Subcutaneous abdominal adipose tissue (tissue), 5 donors: ENCODE measurements at regions not wholly inside any gene's neighbourhood (a gene's known extent, or its start where the extent isn't known, plus 50 kb on each side); places are given as distances from the start of the nearest gene placed in this dataset.

Experiments
- H3K27ac ChIP-seq: one replicate; pipeline ENCODE4 v1.7.0; 2013; ENCODE audit warnings: low read depth, mild to moderate bottlenecking, inconsistent platforms, low read length, moderate library complexity
- H3K27me3 ChIP-seq, 5 donors: one replicate each; pipeline ENCODE4 v1.7.0; 2013; ENCODE audit warnings: low read length in 5 of 5, inconsistent platforms in 1 of 5; ENCODE audit not compliant: control insufficient read depth in 5 of 5, insufficient read depth in 4 of 5
- H3K36me3 ChIP-seq, 5 donors: one replicate each; pipeline ENCODE4 v1.7.0; 2013; ENCODE audit warnings: low read length in 5 of 5; ENCODE audit not compliant: control insufficient read depth in 5 of 5, insufficient read depth in 5 of 5
- H3K4me1 ChIP-seq, 5 donors: one replicate each; pipeline ENCODE4 v1.7.0; 2013; ENCODE audit warnings: low read length in 5 of 5, mild to moderate bottlenecking in 3 of 5, moderate library complexity in 1 of 5; ENCODE audit not compliant: control insufficient read depth in 5 of 5, insufficient read depth in 5 of 5
- H3K4me3 ChIP-seq, 5 donors: one replicate each; pipeline ENCODE4 v1.7.0; 2013; ENCODE audit warnings: low read length in 5 of 5, low read depth in 1 of 5
- H3K9ac ChIP-seq, 5 donors: one replicate each; pipeline ENCODE4 v1.7.0; 2013; ENCODE audit warnings: low read length in 5 of 5, mild to moderate bottlenecking in 4 of 5, moderate library complexity in 3 of 5
- H3K9me3 ChIP-seq, 5 donors: one replicate each; pipeline ENCODE4 v1.7.0; 2013; ENCODE audit warnings: low read length in 5 of 5; ENCODE audit not compliant: control insufficient read depth in 5 of 5
- donor health status: healthy.
- donor health status: healthy.
- donor health status: healthy.
- donor health status: healthy.
- donor health status: healthy.

GRCh38 chrX:46278572-46278971 is 266.6 kb downstream of the ZNF674 start:
- H3K27ac ChIP-seq: no peak overlapping the region
- H3K4me3 ChIP-seq: no peak overlapping the region
- peaks cover 0 to 5% (median 0%) of the 10 kb centered on the region in 5 donors for H3K27me3 ChIP-seq
- no peaks in the 10 kb centered on the region for H3K4me1 ChIP-seq
- H3K36me3 ChIP-seq: no peaks in the 10 kb centered on the region
- peaks cover 0 to 2% (median 0%) of the 10 kb centered on the region in 5 donors for H3K9me3 ChIP-seq
- H3K9ac ChIP-seq: no peak overlapping the region

GRCh38 chrX:46268412-46268811 is 276.8 kb downstream of the ZNF674 start:
- Histone ChIP-seq H3K27ac (no peak overlapping the region), H3K9me3 (peaks cover 0 to 11% (median 3%) of the 10 kb centered on the region in 5 donors), H3K36me3 (no peaks in the 10 kb centered on the region), H3K4me3 (no peak overlapping the region), H3K9ac (no peak overlapping the region), H3K27me3 (peaks cover 0 to 5% (median 4%) of the 10 kb centered on the region in 5 donors), H3K4me1 (no peaks in the 10 kb centered on the region)

- Histone ChIP-seq H3K27me3 (peaks cover 0 to 16% (median 8%) of the 10 kb centered on the region in 5 donors), H3K4me3 (no peak overlapping the region), H3K9me3 (no peaks in the 10 kb centered on the region), H3K4me1 (no peaks in the 10 kb centered on the region), H3K36me3 (no peaks in the 10 kb centered on the region), H3K27ac (no peak overlapping the region), H3K9ac (no peak overlapping the region)
These were observed 281.7 kb downstream of the ZNF674 start for GRCh38 chrX:46263494-46263893.

GRCh38 chrX:46262304-46262703 is 282.9 kb downstream of the ZNF674 start:
- peaks cover 0 to 16% (median 8%) of the 10 kb centered on the region in 5 donors for H3K27me3 ChIP-seq

GRCh38 chrX:46260499-46260898 is 284.7 kb downstream of the ZNF674 start:
- Histone ChIP-seq H3K4me3 (no peak overlapping the region), H3K36me3 (no peaks in the 10 kb centered on the region), H3K4me1 (no peaks in the 10 kb centered on the region), H3K27ac (no peak overlapping the region), H3K9ac (no peak overlapping the region), H3K9me3 (no peaks in the 10 kb centered on the region), H3K27me3 (peaks cover 0 to 16% (median 8%) of the 10 kb centered on the region in 5 donors)

More at GRCh38 chrX:46262304-46262703, 282.9 kb downstream of the ZNF674 start:
- Histone ChIP-seq H3K27ac (no peak overlapping the region), H3K9me3 (no peaks in the 10 kb centered on the region), H3K9ac (no peak overlapping the region), H3K4me3 (no peak overlapping the region), H3K4me1 (no peaks in the 10 kb centered on the region), H3K36me3 (no peaks in the 10 kb centered on the region)

GRCh38 chrX:46258356-46258755 is 286.9 kb downstream of the ZNF674 start:
- Histone ChIP-seq H3K4me1 (no peaks in the 10 kb centered on the region), H3K9me3 (no peaks in the 10 kb centered on the region), H3K27me3 (peaks cover 0 to 18% (median 4%) of the 10 kb centered on the region in 5 donors), H3K27ac (no peak overlapping the region), H3K4me3 (no peak overlapping the region), H3K9ac (no peak overlapping the region), H3K36me3 (no peaks in the 10 kb centered on the region)

- Histone ChIP-seq H3K4me3 (no peak overlapping the region), H3K9ac (no peak overlapping the region), H3K4me1 (no peaks in the 10 kb centered on the region), H3K9me3 (no peaks in the 10 kb centered on the region), H3K27me3 (peaks cover 0 to 14% (median 4%) of the 10 kb centered on the region in 5 donors), H3K36me3 (no peaks in the 10 kb centered on the region), H3K27ac (no peak overlapping the region)
These were observed 287.8 kb downstream of the ZNF674 start for GRCh38 chrX:46257451-46257879.

GRCh38 chrX:46256875-46257274 is 288.3 kb downstream of the ZNF674 start:
- peaks cover under 1 to 13% (median 4%) of the 10 kb centered on the region in 5 donors for H3K27me3 ChIP-seq
- no peaks in the 10 kb centered on the region for H3K4me1 ChIP-seq

GRCh38 chrX:46255046-46255445 is 290.2 kb downstream of the ZNF674 start:
- Histone ChIP-seq H3K4me1 (no peaks in the 10 kb centered on the region), H3K27me3 (peaks cover 0 to 7% (median 2%) of the 10 kb centered on the region in 5 donors), H3K27ac (no peak overlapping the region), H3K9me3 (no peaks in the 10 kb centered on the region), H3K36me3 (no peaks in the 10 kb centered on the region), H3K4me3 (no peak overlapping the region), H3K9ac (no peak overlapping the region)

More at GRCh38 chrX:46256875-46257274, 288.3 kb downstream of the ZNF674 start:
- Histone ChIP-seq H3K9me3 (no peaks in the 10 kb centered on the region), H3K36me3 (no peaks in the 10 kb centered on the region), H3K4me3 (no peak overlapping the region), H3K27ac (no peak overlapping the region), H3K9ac (no peak overlapping the region)

GRCh38 chrX:46254641-46255040 is 290.6 kb downstream of the ZNF674 start:
- Histone ChIP-seq H3K9ac (no peak overlapping the region), H3K4me3 (no peak overlapping the region), H3K4me1 (no peaks in the 10 kb centered on the region), H3K36me3 (no peaks in the 10 kb centered on the region), H3K27ac (no peak overlapping the region), H3K27me3 (peaks cover 0 to 7% (median 2%) of the 10 kb centered on the region in 5 donors), H3K9me3 (no peaks in the 10 kb centered on the region)
